ENCODE measurements at regions not wholly inside any gene's neighbourhood (a gene's known extent, or its start where the extent isn't known, plus 50 kb on each side); places are given as distances from the start of the nearest gene placed in this dataset.

DNA sequence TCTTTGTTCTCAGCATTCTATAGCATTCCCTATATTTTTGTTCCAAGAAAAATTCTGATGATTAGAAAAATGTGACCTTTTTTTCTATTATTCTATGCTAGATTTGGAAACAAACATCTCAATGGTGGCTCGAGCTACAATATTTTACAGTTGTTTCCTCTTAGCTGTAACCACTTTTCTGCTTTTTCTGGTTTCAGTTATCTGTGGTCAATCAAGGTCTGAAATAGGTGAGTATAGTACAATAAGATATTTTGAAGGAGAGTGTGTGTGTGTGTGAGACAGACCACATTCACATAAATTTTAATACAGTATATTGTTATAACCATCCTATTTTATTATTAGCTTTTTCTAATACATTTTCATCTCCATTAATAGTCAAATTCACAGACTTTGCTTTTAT lies 564.5 kb upstream of the GHITM start:
- Histone ChIP-seq H3K36me3 (ENCODE audit: control insufficient read depth in 2 of 2, extremely low read depth in 1 of 2, insufficient read depth in 2 of 2, low read length in 2 of 2) (no peaks in the 10 kb centered on the region), H3K4me3 (replicated peaks in 1 of 3; ENCODE audit: insufficient read depth in 1 of 3, low read depth in 1 of 3, low read length in 3 of 3) (no peak overlapping the region), H3K27ac (ENCODE audit: insufficient read depth, low read depth, low read length) (no peak overlapping the region), H3K27me3 (ENCODE audit: control insufficient read depth in 2 of 2, insufficient read depth in 2 of 2, low read length in 2 of 2) (no peaks in the 10 kb centered on the region), H3K4me2 (ENCODE audit: insufficient read depth, low read length) (no peak overlapping the region), H3K79me2 (ENCODE audit: control insufficient read depth, insufficient read depth, low read length) (no peaks in the 10 kb centered on the region), H3K9ac (replicated peaks; ENCODE audit: extremely low read depth, insufficient read depth, low read length) (no peak overlapping the region), H4K20me1 (replicated peaks; ENCODE audit: control insufficient read depth, extremely low read depth, insufficient read depth, low read length) (no peaks in the 10 kb centered on the region), H3K4me1 (ENCODE audit: control insufficient read depth, extremely low read depth, insufficient read depth, low read length) (no peaks in the 10 kb centered on the region), H3K9me3 (replicated peaks; ENCODE audit: control insufficient read depth, insufficient read depth, low read length) (no peaks in the 10 kb centered on the region), H2AFZ (ENCODE audit: low read depth, low read length) (no peak overlapping the region), H3K9me1 (replicated peaks; ENCODE audit: control insufficient read depth, extremely low read depth, insufficient read depth, low read length) (no peaks in the 10 kb centered on the region)
- intact Hi-C loops (cut with micrococcal nuclease), result no loop called here
- BruUV-seq (replicated peaks), result no TSS peak
- dilution Hi-C loops (cut with MboI; ENCODE audit: extremely low pct_ligation_motif_present, low sequenced_read_pairs), result no loop called here
- ChIA-PET POLR2A (no interaction called here), CTCF (interaction anchor here (1.4 kb wide), 1 partner anchor 29 kb away, joined by 3 read pairs; no protein-coding TSS in a partner anchor)
- no peak for DNase-seq (ENCODE audit: low read depth, low spot score)
- TF ChIP-seq GATA2 (IDR thresholded peaks at IDR 0.05; ENCODE audit: insufficient read depth, insufficient read length, low read depth, low read length), result no peak
- no peak for FAIRE-seq

DNA sequence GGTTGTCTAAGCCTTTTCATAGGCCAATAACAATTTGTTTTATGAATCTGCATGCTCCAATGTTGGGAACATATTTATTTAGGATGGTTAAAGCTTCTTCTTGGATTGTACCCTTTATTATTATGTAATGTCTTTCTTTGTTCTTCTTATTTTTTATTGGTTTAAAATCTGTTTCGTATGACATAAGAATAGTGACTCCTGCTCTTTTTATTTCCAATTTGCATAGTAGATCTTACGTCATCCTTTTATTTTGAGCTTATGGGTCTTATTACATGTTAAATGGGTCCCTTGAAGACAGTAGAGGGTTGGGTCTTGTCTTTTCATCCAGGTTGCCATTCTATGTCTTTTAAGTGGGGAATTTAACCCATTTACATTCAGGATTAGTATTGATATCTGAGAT lies 561.9 kb upstream of the GHITM start:
- intact Hi-C loops (cut with micrococcal nuclease) (no loop called here), dilution Hi-C loops (cut with MboI; ENCODE audit: extremely low pct_ligation_motif_present, low sequenced_read_pairs) (no loop called here)
- POLR2A ChIA-PET, result no interaction called here

More for the DNA sequence above, 561.9 kb upstream of the GHITM start:
- Histone ChIP-seq H3K4me1 (ENCODE audit: control insufficient read depth, extremely low read depth, insufficient read depth, low read length) (no peaks in the 10 kb centered on the region), H3K36me3 (ENCODE audit: control insufficient read depth in 2 of 2, extremely low read depth in 1 of 2, insufficient read depth in 2 of 2, low read length in 2 of 2) (no peaks in the 10 kb centered on the region), H3K27ac (ENCODE audit: insufficient read depth, low read depth, low read length) (no peak overlapping the region), H3K9ac (replicated peaks; ENCODE audit: extremely low read depth, insufficient read depth, low read length) (no peak overlapping the region), H3K9me3 (replicated peaks; ENCODE audit: control insufficient read depth, insufficient read depth, low read length) (no peaks in the 10 kb centered on the region), H3K79me2 (ENCODE audit: control insufficient read depth, insufficient read depth, low read length) (no peaks in the 10 kb centered on the region), H3K9me1 (replicated peaks; ENCODE audit: control insufficient read depth, extremely low read depth, insufficient read depth, low read length) (no peaks in the 10 kb centered on the region), H3K4me3 (replicated peaks in 1 of 3; ENCODE audit: insufficient read depth in 1 of 3, low read depth in 1 of 3, low read length in 3 of 3) (no peak overlapping the region), H4K20me1 (replicated peaks; ENCODE audit: control insufficient read depth, extremely low read depth, insufficient read depth, low read length) (no peaks in the 10 kb centered on the region), H2AFZ (ENCODE audit: low read depth, low read length) (no peak overlapping the region), H3K27me3 (ENCODE audit: control insufficient read depth in 2 of 2, insufficient read depth in 2 of 2, low read length in 2 of 2) (no peaks in the 10 kb centered on the region), H3K4me2 (ENCODE audit: insufficient read depth, low read length) (no peak overlapping the region)
- CTCF ChIA-PET, result no interaction called here
- DNase-seq (ENCODE audit: low read depth, low spot score) (no peak), FAIRE-seq (no peak)
- TF ChIP-seq POLR2A (IDR thresholded peaks at IDR 0.05; ENCODE audit: low read depth, low read length), result no peak
- TF ChIP-seq EZH2 (IDR thresholded peaks at IDR 0.05; ENCODE audit: borderline replicate concordance, low read depth, low read length, severe bottlenecking), result no peak
- TF ChIP-seq MAX (IDR thresholded peaks at IDR 0.05; ENCODE audit: insufficient read depth, insufficient read length), result no peak
- TF ChIP-seq, protein P1, sequence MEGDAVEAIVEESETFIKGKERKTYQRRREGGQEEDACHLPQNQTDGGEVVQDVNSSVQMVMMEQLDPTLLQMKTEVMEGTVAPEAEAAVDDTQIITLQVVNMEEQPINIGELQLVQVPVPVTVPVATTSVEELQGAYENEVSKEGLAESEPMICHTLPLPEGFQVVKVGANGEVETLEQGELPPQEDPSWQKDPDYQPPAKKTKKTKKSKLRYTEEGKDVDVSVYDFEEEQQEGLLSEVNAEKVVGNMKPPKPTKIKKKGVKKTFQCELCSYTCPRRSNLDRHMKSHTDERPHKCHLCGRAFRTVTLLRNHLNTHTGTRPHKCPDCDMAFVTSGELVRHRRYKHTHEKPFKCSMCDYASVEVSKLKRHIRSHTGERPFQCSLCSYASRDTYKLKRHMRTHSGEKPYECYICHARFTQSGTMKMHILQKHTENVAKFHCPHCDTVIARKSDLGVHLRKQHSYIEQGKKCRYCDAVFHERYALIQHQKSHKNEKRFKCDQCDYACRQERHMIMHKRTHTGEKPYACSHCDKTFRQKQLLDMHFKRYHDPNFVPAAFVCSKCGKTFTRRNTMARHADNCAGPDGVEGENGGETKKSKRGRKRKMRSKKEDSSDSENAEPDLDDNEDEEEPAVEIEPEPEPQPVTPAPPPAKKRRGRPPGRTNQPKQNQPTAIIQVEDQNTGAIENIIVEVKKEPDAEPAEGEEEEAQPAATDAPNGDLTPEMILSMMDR (IDR thresholded peaks at IDR 0.05; ENCODE audit: extremely low read depth in 1 of 2, insufficient read depth in 1 of 2, low read depth in 1 of 2, low read length in 2 of 2), result no peak
- TF ChIP-seq GATA2 (IDR thresholded peaks at IDR 0.05; ENCODE audit: insufficient read depth, insufficient read length, low read depth, low read length), result no peak
- TF ChIP-seq MYC (IDR thresholded peaks at IDR 0.05; ENCODE audit: low read depth, low read length), result no peak
- TF ChIP-seq JUN (IDR thresholded peaks at IDR 0.05; ENCODE audit: borderline replicate concordance, insufficient read depth, insufficient read length, low read depth), result no peak
- no peak for TF ChIP-seq POLR2AphosphoS5 (IDR thresholded peaks at IDR 0.05; ENCODE audit: insufficient read depth, low read depth, low read length)
- TF ChIP-seq FOS (IDR thresholded peaks at IDR 0.05; ENCODE audit: borderline replicate concordance, insufficient read depth, low read length), result no peak
- BruUV-seq (replicated peaks), result no TSS peak

Data from endothelial cell of umbilical vein (primary cell).